ENCODE measurements at regions not wholly inside any gene's neighbourhood (a gene's known extent, or its start where the extent isn't known, plus 50 kb on each side); places are given as distances from the start of the nearest gene placed in this dataset.

DNA sequence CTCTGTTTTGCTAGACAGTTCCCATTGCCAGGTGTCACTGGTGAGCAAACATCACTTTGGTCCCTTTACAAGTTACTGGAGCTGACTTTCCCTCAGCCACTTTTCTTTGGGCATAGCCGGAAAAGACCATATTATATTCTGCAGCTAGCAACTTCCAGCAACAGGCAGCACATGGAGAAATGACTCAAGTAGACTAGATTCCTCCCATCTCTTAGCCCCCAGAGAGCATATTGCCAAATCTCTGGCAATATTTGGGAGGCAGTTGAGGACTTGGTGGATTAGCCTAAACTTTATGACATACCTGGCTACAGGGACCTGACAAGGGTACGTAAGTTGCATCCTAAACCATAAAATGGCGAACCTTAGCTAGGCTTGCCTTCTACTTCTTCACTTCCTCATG, 204.7 kb upstream of the MPDZ start:
- no peak for TF ChIP-seq SP1 (CRISPR knock-in tag; IDR thresholded peaks at IDR 0.05)
- TF ChIP-seq, protein P1, sequence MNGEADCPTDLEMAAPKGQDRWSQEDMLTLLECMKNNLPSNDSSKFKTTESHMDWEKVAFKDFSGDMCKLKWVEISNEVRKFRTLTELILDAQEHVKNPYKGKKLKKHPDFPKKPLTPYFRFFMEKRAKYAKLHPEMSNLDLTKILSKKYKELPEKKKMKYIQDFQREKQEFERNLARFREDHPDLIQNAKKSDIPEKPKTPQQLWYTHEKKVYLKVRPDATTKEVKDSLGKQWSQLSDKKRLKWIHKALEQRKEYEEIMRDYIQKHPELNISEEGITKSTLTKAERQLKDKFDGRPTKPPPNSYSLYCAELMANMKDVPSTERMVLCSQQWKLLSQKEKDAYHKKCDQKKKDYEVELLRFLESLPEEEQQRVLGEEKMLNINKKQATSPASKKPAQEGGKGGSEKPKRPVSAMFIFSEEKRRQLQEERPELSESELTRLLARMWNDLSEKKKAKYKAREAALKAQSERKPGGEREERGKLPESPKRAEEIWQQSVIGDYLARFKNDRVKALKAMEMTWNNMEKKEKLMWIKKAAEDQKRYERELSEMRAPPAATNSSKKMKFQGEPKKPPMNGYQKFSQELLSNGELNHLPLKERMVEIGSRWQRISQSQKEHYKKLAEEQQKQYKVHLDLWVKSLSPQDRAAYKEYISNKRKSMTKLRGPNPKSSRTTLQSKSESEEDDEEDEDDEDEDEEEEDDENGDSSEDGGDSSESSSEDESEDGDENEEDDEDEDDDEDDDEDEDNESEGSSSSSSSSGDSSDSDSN (IDR thresholded peaks at IDR 0.05; ENCODE audit: borderline replicate concordance in 1 of 2, low read depth in 2 of 2, low read length in 2 of 2): no peak

Data from K562 (cell line).